Mesenchymal stem cell (in vitro differentiated cells and primary cell): ENCODE measurements at regions not wholly inside any gene's neighbourhood (a gene's known extent, or its start where the extent isn't known, plus 50 kb on each side); places are given as distances from the start of the nearest gene placed in this dataset.

Experiments used
- DNase-seq: peaks from one replicate; pipeline ENCODE4 v3.0.0-alpha.2; 2013
- H2AFZ ChIP-seq: one replicate; pipeline ENCODE4 v1.6.1; 2013; ENCODE audit warnings: low read depth, mild to moderate bottlenecking, control low read depth, inconsistent platforms, low read length, moderate library complexity
- H2AK5ac ChIP-seq: 2 replicates; pipeline ENCODE4 v1.6.1; 2013; ENCODE audit warnings: low read length, moderate library complexity, mild to moderate bottlenecking, inconsistent platforms; ENCODE audit not compliant: severe bottlenecking
- H2BK120ac ChIP-seq: one replicate; pipeline ENCODE4 v1.6.1; 2013; ENCODE audit warnings: low read depth, mild to moderate bottlenecking, inconsistent platforms, low read length, moderate library complexity
- H2BK12ac ChIP-seq, 2 experiments: one replicate each; pipeline ENCODE4 v1.6.1; 2013; ENCODE audit warnings: inconsistent platforms in 2 of 2, low read length in 2 of 2, mild to moderate bottlenecking in 2 of 2, moderate library complexity in 2 of 2, control low read depth in 1 of 2
- H2BK15ac ChIP-seq: one replicate; pipeline ENCODE4 v1.6.1; 2013; ENCODE audit warnings: mild to moderate bottlenecking, low read depth, inconsistent platforms; ENCODE audit not compliant: poor library complexity, severe bottlenecking
- H2BK5ac ChIP-seq: 2 replicates; pipeline ENCODE4 v1.6.1; 2013; ENCODE audit warnings: low read depth, mild to moderate bottlenecking, low read length, control low read depth, inconsistent platforms; ENCODE audit not compliant: poor library complexity, severe bottlenecking
- H3K14ac ChIP-seq, 2 experiments: one replicate each; pipeline ENCODE4 v1.6.1; 2013; ENCODE audit warnings: inconsistent platforms in 2 of 2, low read length in 2 of 2, control low read depth in 1 of 2, mild to moderate bottlenecking in 1 of 2, moderate library complexity in 1 of 2
- H3K18ac ChIP-seq, 2 experiments: one replicate each; pipeline ENCODE4 v1.6.1; 2013; ENCODE audit warnings: inconsistent platforms in 2 of 2, low read length in 2 of 2, control low read depth in 1 of 2, low read depth in 1 of 2, mild to moderate bottlenecking in 1 of 2
- H3K23ac ChIP-seq, 2 experiments: one replicate each; pipeline ENCODE4 v1.6.1; 2013; ENCODE audit warnings: inconsistent platforms in 2 of 2, low read length in 2 of 2, mild to moderate bottlenecking in 2 of 2, moderate library complexity in 2 of 2, control low read depth in 1 of 2
- H3K27ac ChIP-seq: 2 replicates; pipeline ENCODE4 v1.5.1; 2013; ENCODE audit warnings: mild to moderate bottlenecking, moderate library complexity, low read length, control low read depth, inconsistent platforms; ENCODE audit not compliant: poor library complexity, severe bottlenecking
- H3K27me3 ChIP-seq, 2 experiments: 2 replicates each; pipeline versions ENCODE4 v1.6.1 to v1.7.0; 2013; ENCODE audit warnings: low read length in 2 of 2, mild to moderate bottlenecking in 2 of 2, moderate library complexity in 2 of 2, control low read depth in 1 of 2, inconsistent platforms in 1 of 2; ENCODE audit not compliant: control insufficient read depth in 1 of 2, insufficient read depth in 1 of 2
- H3K36me3 ChIP-seq, 2 experiments: 2 replicates each; pipeline versions ENCODE4 v1.6.1 to v1.7.0; 2013; ENCODE audit warnings: low read length in 2 of 2, control low read depth in 1 of 2, inconsistent platforms in 1 of 2, low read depth in 1 of 2, mild to moderate bottlenecking in 1 of 2; ENCODE audit not compliant: insufficient read depth in 2 of 2, control insufficient read depth in 1 of 2
- H3K4ac ChIP-seq, 2 experiments: one replicate each; pipeline ENCODE4 v1.6.1; 2013; ENCODE audit warnings: inconsistent platforms in 2 of 2, low read length in 2 of 2, mild to moderate bottlenecking in 2 of 2, moderate library complexity in 2 of 2, control low read depth in 1 of 2, low read depth in 1 of 2
- H3K4me1 ChIP-seq: 2 replicates; pipeline ENCODE4 v1.6.1; 2013; ENCODE audit warnings: low read depth, low read length, control low read depth; ENCODE audit not compliant: control insufficient read depth, insufficient read depth
- H3K4me2 ChIP-seq: 2 replicates; pipeline ENCODE4 v1.6.1; 2013; ENCODE audit warnings: low read length, mild to moderate bottlenecking, inconsistent platforms; ENCODE audit not compliant: poor library complexity, severe bottlenecking
- H3K4me3 ChIP-seq, 2 experiments: 2 replicates each; pipeline versions ENCODE4 v1.5.1 to v1.7.0; 2013; ENCODE audit warnings: low read length in 2 of 2, mild to moderate bottlenecking in 2 of 2, control low read depth in 1 of 2, low read depth in 1 of 2; ENCODE audit not compliant: insufficient read depth in 1 of 2
- H3K79me1 ChIP-seq: replicated peaks from 2 replicates; pipeline ENCODE4 v1.6.1; 2013; ENCODE audit warnings: mild to moderate bottlenecking, control low read depth, low read length, inconsistent platforms; ENCODE audit not compliant: poor library complexity, severe bottlenecking
- H3K9ac ChIP-seq: 2 replicates; pipeline ENCODE4 v1.7.0; 2013; ENCODE audit warnings: mild to moderate bottlenecking, low read length, moderate library complexity
- H3K9me3 ChIP-seq: 2 replicates; pipeline ENCODE4 v1.7.0; 2013; ENCODE audit warnings: mild to moderate bottlenecking, low read length; ENCODE audit not compliant: control insufficient read depth
- H4K8ac ChIP-seq: one replicate; pipeline ENCODE4 v1.6.1; 2013; ENCODE audit warnings: inconsistent platforms, mild to moderate bottlenecking, low read length, moderate library complexity
- H4K91ac ChIP-seq: one replicate; pipeline ENCODE4 v1.6.1; 2013; ENCODE audit warnings: mild to moderate bottlenecking, low read length, inconsistent platforms
- WGBS: methylation state at CpG from one replicate; pipeline ENCODE4 v1.1.7; 2013; ENCODE audit warnings: mixed read lengths; 5-methylcytosine and 5-hydroxymethylcytosine counted together

DNA sequence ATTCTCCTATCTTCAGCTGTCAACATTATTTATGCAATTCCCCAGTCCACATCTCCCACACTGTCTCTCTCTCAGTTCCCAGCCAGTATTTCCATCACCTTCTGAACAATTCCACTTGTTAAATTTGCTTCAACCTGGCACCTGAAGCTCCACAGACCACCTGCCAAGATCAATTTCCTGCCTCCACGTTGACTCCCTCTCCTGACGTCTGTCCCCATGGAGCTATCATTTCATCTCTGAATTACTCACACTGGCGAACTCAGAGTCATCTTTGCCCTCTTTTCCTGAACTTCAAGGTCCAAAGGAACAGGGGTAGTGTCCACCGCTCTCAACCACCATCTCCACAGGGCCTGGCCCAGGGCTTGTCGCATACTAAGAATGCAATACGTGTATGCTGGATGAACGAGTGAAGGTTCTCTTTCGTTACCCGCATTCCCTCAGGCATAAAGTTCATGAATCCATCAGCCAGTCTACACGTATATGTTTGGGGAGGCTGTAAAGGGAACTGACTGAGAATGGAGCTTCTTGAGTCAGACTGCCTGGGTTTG lies 183.3 kb downstream of the JCAD start:
- Histone ChIP-seq H3K9ac (no peak overlapping the region), H2BK15ac (no peak overlapping the region), H2BK5ac (no peak overlapping the region), H2BK12ac (peak overlapping the region; percentile 2 to 33), H4K91ac (peak overlapping the region; percentile 44), H4K8ac (no peak overlapping the region), H3K14ac (no peak overlapping the region), H3K36me3 (no peaks in the 10 kb centered on the region), H3K23ac (no peak overlapping the region), H3K27ac (no peak overlapping the region), H2BK120ac (peak overlapping the region; percentile 83), H2AFZ (no peak overlapping the region), H3K4me2 (no peak overlapping the region), H2AK5ac (no peak overlapping the region), H3K4ac (no peak overlapping the region), H3K27me3 (peaks cover 0 to 77% of the 10 kb centered on the region in 2 experiments), H3K18ac (peak overlapping the region in 1 of 2 experiments; percentile 29), H3K4me3 (no peak overlapping the region), H3K79me1 (no peaks in the 10 kb centered on the region), H3K9me3 (no peaks in the 10 kb centered on the region), H3K4me1 (no peaks in the 10 kb centered on the region)
- no peak for DNase-seq
- WGBS: 79% methylated on average over 10 of the region's 10 CpGs

DNA sequence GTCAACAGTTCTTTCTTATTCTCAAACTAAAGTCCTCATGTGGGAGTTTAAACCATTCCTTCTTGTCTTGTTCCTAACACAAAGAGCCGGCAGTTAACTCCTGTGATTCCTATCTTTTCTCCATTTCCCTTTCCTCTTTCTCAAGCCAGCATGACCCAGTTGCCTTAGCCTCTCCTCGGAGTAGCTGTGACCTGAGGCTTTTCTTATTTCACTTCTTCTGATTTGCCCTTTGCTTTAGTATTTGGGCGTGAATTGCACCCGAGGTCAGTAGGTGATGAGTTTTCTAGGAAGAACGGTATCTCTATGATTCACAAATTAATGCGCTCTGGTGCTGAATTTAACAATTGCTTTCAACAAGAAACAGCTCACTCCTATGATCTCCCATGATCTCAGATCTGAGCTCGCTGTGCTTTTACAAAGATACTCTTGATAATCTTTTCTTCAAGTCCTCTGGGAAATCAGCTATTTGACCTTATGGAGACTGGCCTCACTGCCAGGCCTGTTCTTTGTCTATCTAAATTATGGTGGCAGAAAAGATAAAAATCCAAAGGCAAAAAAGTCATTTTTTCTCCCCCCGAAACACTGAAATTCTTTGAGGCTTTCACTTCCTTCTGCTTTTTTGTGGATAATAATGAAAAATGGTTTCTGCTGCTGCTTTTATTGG lies 184.6 kb downstream of the JCAD start:
- H3K18ac ChIP-seq: no peak overlapping the region
- 47% methylated on average over 7 of the region's 8 CpGs for WGBS
- H2BK15ac ChIP-seq: no peak overlapping the region
- no peaks in the 10 kb centered on the region for H3K36me3 ChIP-seq
- H3K27ac ChIP-seq: no peak overlapping the region
- H4K8ac ChIP-seq: no peak overlapping the region
- no peak overlapping the region for H2AFZ ChIP-seq
- H3K9ac ChIP-seq: peak overlapping the region; percentile 43
- H3K4me2 ChIP-seq: no peak overlapping the region
- H3K27me3 ChIP-seq: peaks cover 0 to 83% of the 10 kb centered on the region in 2 experiments
- no peak overlapping the region for H3K4ac ChIP-seq
- no peak overlapping the region for H3K23ac ChIP-seq
- H2BK5ac ChIP-seq: no peak overlapping the region
- DNase-seq: peak; percentile 34
- no peak overlapping the region for H3K4me3 ChIP-seq
- peak overlapping the region; percentile 11 for H2BK120ac ChIP-seq
- no peaks in the 10 kb centered on the region for H3K79me1 ChIP-seq
- H3K14ac ChIP-seq: no peak overlapping the region
- H3K4me1 ChIP-seq: no peaks in the 10 kb centered on the region
- H2BK12ac ChIP-seq: no peak overlapping the region
- no peaks in the 10 kb centered on the region for H3K9me3 ChIP-seq
- no peak overlapping the region for H4K91ac ChIP-seq
- no peak overlapping the region for H2AK5ac ChIP-seq

- H3K79me1 ChIP-seq: no peaks in the 10 kb centered on the region
- H3K9me3 ChIP-seq: no peaks in the 10 kb centered on the region
- H3K4me3 ChIP-seq: no peak overlapping the region
- H3K23ac ChIP-seq: no peak overlapping the region
- H4K91ac ChIP-seq: no peak overlapping the region
- no peak overlapping the region for H3K4ac ChIP-seq
- peak; percentile 52 for DNase-seq
- no peak overlapping the region for H2BK15ac ChIP-seq
- peak overlapping the region; percentile 14 to 27 for H2BK12ac ChIP-seq
- no peak overlapping the region for H3K14ac ChIP-seq
- WGBS: 79% methylated on average over 1 of the region's 1 CpG
- no peak overlapping the region for H4K8ac ChIP-seq
- no peak overlapping the region for H3K27ac ChIP-seq
- no peak overlapping the region for H2BK5ac ChIP-seq
- no peak overlapping the region for H2AFZ ChIP-seq
- peak overlapping the region; percentile 3 for H2BK120ac ChIP-seq
- no peak overlapping the region for H3K9ac ChIP-seq
- no peak overlapping the region for H2AK5ac ChIP-seq
- H3K18ac ChIP-seq: no peak overlapping the region
- H3K36me3 ChIP-seq: no peaks in the 10 kb centered on the region
- H3K4me2 ChIP-seq: no peak overlapping the region
- H3K4me1 ChIP-seq: no peaks in the 10 kb centered on the region
- H3K27me3 ChIP-seq: peaks cover 0 to 84% of the 10 kb centered on the region in 2 experiments
Observed at GRCh38 chr10:29873941-29874484, 185.4 kb downstream of the JCAD start.

DNA sequence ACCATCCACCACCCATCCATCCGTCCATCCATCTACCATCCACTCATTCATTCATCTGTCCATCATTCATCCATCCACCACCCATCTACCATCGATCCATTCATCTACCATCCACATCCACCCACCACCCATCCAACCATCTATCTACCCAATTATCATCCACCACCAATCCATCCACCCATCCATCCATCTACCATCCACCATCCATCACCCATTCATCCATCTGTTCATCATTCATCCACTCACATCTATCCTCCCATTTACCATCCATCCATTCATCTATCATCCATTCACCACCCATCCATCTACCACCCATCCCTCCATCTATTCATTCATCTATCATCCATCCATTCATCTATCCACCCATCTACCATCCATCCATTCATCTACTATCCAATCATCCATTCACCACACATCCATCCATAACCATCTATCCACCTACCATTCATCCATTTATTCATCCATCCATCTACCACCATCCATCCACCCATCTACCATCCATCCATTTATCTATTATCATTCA lies 188.8 kb downstream of the JCAD start:
- H3K18ac ChIP-seq: no peak overlapping the region
- no peak overlapping the region for H3K23ac ChIP-seq
- no peak overlapping the region for H3K9ac ChIP-seq
- DNase-seq: no peak
- H3K4me3 ChIP-seq: no peak overlapping the region
- no peaks in the 10 kb centered on the region for H3K9me3 ChIP-seq
- no peak overlapping the region for H2BK15ac ChIP-seq
- no peak overlapping the region for H2AK5ac ChIP-seq
- no peak overlapping the region for H4K8ac ChIP-seq
- H2AFZ ChIP-seq: no peak overlapping the region
- no peak overlapping the region for H2BK5ac ChIP-seq
- H2BK12ac ChIP-seq: peak overlapping the region in 1 of 2 experiments; percentile 59
- no peaks in the 10 kb centered on the region for H3K79me1 ChIP-seq
- no peak overlapping the region for H3K4me2 ChIP-seq
- no peak overlapping the region for H2BK120ac ChIP-seq
- peaks cover 0 to 75% of the 10 kb centered on the region in 2 experiments for H3K27me3 ChIP-seq
- H3K4ac ChIP-seq: no peak overlapping the region
- H4K91ac ChIP-seq: no peak overlapping the region
- H3K27ac ChIP-seq: no peak overlapping the region
- H3K36me3 ChIP-seq: no peaks in the 10 kb centered on the region
- H3K14ac ChIP-seq: no peak overlapping the region
- peaks cover 5% of the 10 kb centered on the region for H3K4me1 ChIP-seq
- WGBS: 96% methylated on average over 2 of the region's 2 CpGs
